Cardiac septum (tissue), 1 donor: ENCODE measurements at regions not wholly inside any gene's neighbourhood (a gene's known extent, or its start where the extent isn't known, plus 50 kb on each side); places are given as distances from the start of the nearest gene placed in this dataset.
A peak's percentile ranks its signal among the peaks of the same experiment; 100 is the strongest.
"Not testable (repeated sequence)": the region's sequence is repeated elsewhere in the genome, so short reads cannot be mapped to it uniquely, and the experiment has no call there.

Experiments
- DNase-seq: peaks from one replicate; pipeline ENCODE4 v3.0.0-alpha.2; 2020; ENCODE audit warnings: low spot score
- intact Hi-C: fragments of 100-400 bp; cut with DNase I; formaldehyde crosslinking; loops from one replicate; pipeline ENCODE4 v1.14.0; 2022
- donor health status: DM: no; HTN: no; CAD: no.

GRCh38 chr22:49349181-49349835 lies 478.4 kb downstream of the BRD1 start:
- intact Hi-C loops = no loop called here
- no peak for DNase-seq

GRCh38 chr22:49348631-49349030 lies 479.0 kb downstream of the BRD1 start:
- no peak for DNase-seq
- intact Hi-C loops = no loop called here

- intact Hi-C loops = no loop called here
- DNase-seq = peak; percentile 15
Measured at GRCh38 chr22:49347376-49347775, 480.3 kb downstream of the BRD1 start.

- DNase-seq = no peak
- intact Hi-C loops = no loop called here
Measured at GRCh38 chr22:49345896-49346295, 481.8 kb downstream of the BRD1 start.

GRCh38 chr22:49344656-49345055 lies 483.0 kb downstream of the BRD1 start:
- no peak for DNase-seq
- intact Hi-C loops = no loop called here

GRCh38 chr22:49344161-49344560 lies 483.5 kb downstream of the BRD1 start:
- DNase-seq = no peak
- intact Hi-C loops = no loop called here

- no peak for DNase-seq
- intact Hi-C loops = no loop called here
Measured at GRCh38 chr22:49340406-49340805, 487.3 kb downstream of the BRD1 start.

- DNase-seq, intact Hi-C loops: not testable (repeated sequence)
Measured at GRCh38 chr22:49336483-49336882, 491.2 kb downstream of the BRD1 start.

- intact Hi-C loops = no loop called here
- no peak for DNase-seq
Measured at GRCh38 chr22:49334976-49335375, 492.7 kb downstream of the BRD1 start.

- intact Hi-C loops = no loop called here
- DNase-seq = no peak
Measured at GRCh38 chr22:49334449-49334789, 493.3 kb downstream of the BRD1 start.

- DNase-seq = no peak
- intact Hi-C loops = no loop called here
Measured at GRCh38 chr22:49333206-49333605, 494.5 kb downstream of the BRD1 start.

GRCh38 chr22:49332691-49333090 lies 495.0 kb downstream of the BRD1 start:
- intact Hi-C loops = no loop called here
- no peak for DNase-seq

GRCh38 chr22:49331878-49332277 lies 495.8 kb downstream of the BRD1 start:
- intact Hi-C loops = no loop called here
- no peak for DNase-seq

GRCh38 chr22:49331223-49331815 lies 496.4 kb downstream of the BRD1 start:
- intact Hi-C loops = no loop called here
- DNase-seq = no peak

GRCh38 chr22:49330421-49331222 lies 497.1 kb downstream of the BRD1 start:
- intact Hi-C loops = no loop called here
- no peak for DNase-seq

GRCh38 chr22:49329636-49330035 lies 498.0 kb downstream of the BRD1 start:
- intact Hi-C loops = no loop called here
- no peak for DNase-seq

- intact Hi-C loops = no loop called here
- no peak for DNase-seq
Measured at GRCh38 chr22:49328630-49329405, 498.9 kb downstream of the BRD1 start.

GRCh38 chr22:49328118-49328475 lies 499.6 kb downstream of the BRD1 start:
- no peak for DNase-seq
- intact Hi-C loops = no loop called here

GRCh38 chr22:49327411-49328117 lies 500.1 kb downstream of the BRD1 start:
- DNase-seq = no peak
- intact Hi-C loops = no loop called here

- DNase-seq = no peak
- intact Hi-C loops = no loop called here
Measured at GRCh38 chr22:49326558-49326957, 501.1 kb downstream of the BRD1 start.
